CD4-positive, alpha-beta T cell (primary cell): ENCODE measurements at regions not wholly inside any gene's neighbourhood (a gene's known extent, or its start where the extent isn't known, plus 50 kb on each side); places are given as distances from the start of the nearest gene placed in this dataset.

Experiments
- ATAC-seq: fragments of 200-7000 bp; cut with Tn5 transposase; one replicate; pipeline ENCODE4 v1.10.0; 2022; ENCODE audit warnings: mild to moderate bottlenecking; ENCODE audit not compliant: poor library complexity
- CTCF ChIA-PET: fragments of 350-600 bp; sonication (Branson Sonifier 250); formaldehyde crosslinking; loops from one replicate; lab custom pipeline; 2021; ENCODE audit warnings: antibody characterized with exemption, inconsistent platforms; lab: Charles Lee
- POLR2A ChIA-PET: fragments of 350-600 bp; sonication (Branson Sonifier 250); formaldehyde crosslinking; loops from one replicate; lab custom pipeline; 2021; ENCODE audit warnings: antibody characterized with exemption, inconsistent platforms; lab: Charles Lee
- DNase-seq, 14 experiments: peaks; one replicate each; pipeline ENCODE4 v3.0.0-alpha.2; 2013 to 2020; ENCODE audit warnings: mixed read lengths in 2 of 14
- H3K27ac ChIP-seq, 2 donors: one replicate each; pipeline versions ENCODE4 v1.5.1 to v1.7.0; 2013; ENCODE audit warnings: low read length in 2 of 2, low read depth in 1 of 2, mild to moderate bottlenecking in 1 of 2
- H3K27me3 ChIP-seq, 2 experiments: 1 replicate in 1 of 2; 2 replicates in 1 of 2; pipeline versions ENCODE4 v1.6.1 to v1.7.0; 2013; ENCODE audit warnings: low read length in 2 of 2, control low read depth in 1 of 2, mild to moderate bottlenecking in 1 of 2, moderate library complexity in 1 of 2; ENCODE audit not compliant: insufficient read depth in 2 of 2, control insufficient read depth in 1 of 2
- H3K36me3 ChIP-seq: one replicate; pipeline ENCODE4 v1.6.1; 2013; ENCODE audit warnings: low read length, control low read depth; ENCODE audit not compliant: insufficient read depth
- H3K4me1 ChIP-seq: one replicate; pipeline ENCODE4 v1.6.1; 2013; ENCODE audit warnings: low read length, control low read depth; ENCODE audit not compliant: insufficient read depth
- H3K4me3 ChIP-seq: one replicate; pipeline ENCODE4 v1.5.1; 2013; ENCODE audit warnings: mild to moderate bottlenecking, low read length, moderate library complexity
- H3K9me3 ChIP-seq, 2 experiments: 1 replicate in 1 of 2; 2 replicates in 1 of 2; pipeline versions ENCODE4 v1.6.1 to v1.7.0; 2013; ENCODE audit warnings: low read length in 2 of 2, mild to moderate bottlenecking in 2 of 2, control low read depth in 1 of 2, moderate library complexity in 1 of 2; ENCODE audit not compliant: control insufficient read depth in 1 of 2, insufficient read depth in 1 of 2
- H3K27ac Mint-ChIP-seq: one replicate; pipeline ENCODE4 v1.8.0; 2020; ENCODE audit warnings: mixed read lengths
- H3K27me3 Mint-ChIP-seq: one replicate; pipeline ENCODE4 v1.8.0; 2021; ENCODE audit warnings: mixed read lengths
- H3K36me3 Mint-ChIP-seq: one replicate; pipeline ENCODE4 v1.8.0; 2021; ENCODE audit warnings: low read depth, mixed read lengths
- H3K4me1 Mint-ChIP-seq: one replicate; pipeline ENCODE4 v1.8.0; 2021; ENCODE audit warnings: low read depth, mixed read lengths
- H3K4me3 Mint-ChIP-seq: one replicate; pipeline ENCODE4 v1.8.0; 2020; ENCODE audit warnings: mild to moderate bottlenecking, mixed read lengths
- H3K9me3 Mint-ChIP-seq: one replicate; pipeline ENCODE4 v1.8.0; 2020; ENCODE audit warnings: mixed read lengths
- intact Hi-C, 2 experiments: fragments of 100-400 bp; cut with DNase I in 1 of 2; cut with micrococcal nuclease in 1 of 2; formaldehyde crosslinking; loops; one replicate each; pipeline versions ENCODE4 v1.15.1 to v1.9.0; 2023 to 2025; cut with DNase I, micrococcal nuclease
- TF ChIP-seq, protein P1 (sequence below): fragments of 200-600 bp; IDR thresholded peaks from one replicate; pipeline ENCODE4 v1.8.0; 2022; ENCODE audit warnings: antibody characterized with exemption, mild to moderate bottlenecking

- Mint-ChIP-seq H3K9me3 (peaks cover 4% of the 10 kb centered on the region), H3K4me1 (no peaks in the 10 kb centered on the region), H3K36me3 (no peaks in the 10 kb centered on the region), H3K27me3 (no peaks in the 10 kb centered on the region), H3K27ac (no peak overlapping the region), H3K4me3 (no peak overlapping the region)
- CTCF ChIA-PET = no interaction called here
- no peak overlapping the region for H3K4me3 ChIP-seq
- ATAC-seq = no peak
- TF ChIP-seq, protein P1, sequence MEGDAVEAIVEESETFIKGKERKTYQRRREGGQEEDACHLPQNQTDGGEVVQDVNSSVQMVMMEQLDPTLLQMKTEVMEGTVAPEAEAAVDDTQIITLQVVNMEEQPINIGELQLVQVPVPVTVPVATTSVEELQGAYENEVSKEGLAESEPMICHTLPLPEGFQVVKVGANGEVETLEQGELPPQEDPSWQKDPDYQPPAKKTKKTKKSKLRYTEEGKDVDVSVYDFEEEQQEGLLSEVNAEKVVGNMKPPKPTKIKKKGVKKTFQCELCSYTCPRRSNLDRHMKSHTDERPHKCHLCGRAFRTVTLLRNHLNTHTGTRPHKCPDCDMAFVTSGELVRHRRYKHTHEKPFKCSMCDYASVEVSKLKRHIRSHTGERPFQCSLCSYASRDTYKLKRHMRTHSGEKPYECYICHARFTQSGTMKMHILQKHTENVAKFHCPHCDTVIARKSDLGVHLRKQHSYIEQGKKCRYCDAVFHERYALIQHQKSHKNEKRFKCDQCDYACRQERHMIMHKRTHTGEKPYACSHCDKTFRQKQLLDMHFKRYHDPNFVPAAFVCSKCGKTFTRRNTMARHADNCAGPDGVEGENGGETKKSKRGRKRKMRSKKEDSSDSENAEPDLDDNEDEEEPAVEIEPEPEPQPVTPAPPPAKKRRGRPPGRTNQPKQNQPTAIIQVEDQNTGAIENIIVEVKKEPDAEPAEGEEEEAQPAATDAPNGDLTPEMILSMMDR = no peak
- H3K4me1 ChIP-seq = no peaks in the 10 kb centered on the region
- H3K27me3 ChIP-seq = no peaks in the 10 kb centered on the region
- no peak for DNase-seq
- POLR2A ChIA-PET = no interaction called here
- no peak overlapping the region for H3K27ac ChIP-seq
- intact Hi-C loops = no loop called here
- H3K36me3 ChIP-seq = no peaks in the 10 kb centered on the region
- H3K9me3 ChIP-seq = peaks cover 0 to 4% of the 10 kb centered on the region in 2 experiments
Observed at GRCh38 chr13:82615043-82615442, 1267.2 kb downstream of the SLITRK1 start.

- DNase-seq = no peak
- Histone ChIP-seq H3K4me1 (no peaks in the 10 kb centered on the region), H3K27ac (no peak overlapping the region), H3K36me3 (no peaks in the 10 kb centered on the region), H3K9me3 (peaks cover 0 to 4% of the 10 kb centered on the region in 2 experiments), H3K4me3 (no peak overlapping the region), H3K27me3 (no peaks in the 10 kb centered on the region)
- Mint-ChIP-seq H3K27me3 (no peaks in the 10 kb centered on the region), H3K27ac (no peak overlapping the region), H3K4me3 (no peak overlapping the region), H3K4me1 (no peaks in the 10 kb centered on the region), H3K36me3 (no peaks in the 10 kb centered on the region), H3K9me3 (peaks cover 5% of the 10 kb centered on the region)
- intact Hi-C loops = no loop called here
- ChIA-PET CTCF (no interaction called here), POLR2A (no interaction called here)
- TF ChIP-seq, protein P1 = no peak
- no peak for ATAC-seq
Observed at GRCh38 chr13:82614086-82614485, 1268.2 kb downstream of the SLITRK1 start.

GRCh38 chr13:82606008-82606407 lies 1276.3 kb downstream of the SLITRK1 start:
- Mint-ChIP-seq H3K4me3 (no peak overlapping the region), H3K4me1 (no peaks in the 10 kb centered on the region), H3K9me3 (peaks cover 18% of the 10 kb centered on the region), H3K36me3 (no peaks in the 10 kb centered on the region), H3K27ac (no peak overlapping the region), H3K27me3 (no peaks in the 10 kb centered on the region)
- ChIA-PET CTCF (no interaction called here), POLR2A (no interaction called here)
- Histone ChIP-seq H3K27ac (no peak overlapping the region), H3K36me3 (no peaks in the 10 kb centered on the region), H3K9me3 (peaks cover 4 to 5% of the 10 kb centered on the region in 2 experiments), H3K4me1 (no peaks in the 10 kb centered on the region), H3K27me3 (no peaks in the 10 kb centered on the region), H3K4me3 (no peak overlapping the region)
- DNase-seq (no peak), ATAC-seq (no peak)
- intact Hi-C loops = no loop called here
- TF ChIP-seq, protein P1 = no peak
